Mesothelial cell of epicardium (in vitro differentiated cells): ENCODE measurements at regions not wholly inside any gene's neighbourhood (a gene's known extent, or its start where the extent isn't known, plus 50 kb on each side); places are given as distances from the start of the nearest gene placed in this dataset.
A peak's percentile ranks its signal among the peaks of the same experiment; 100 is the strongest.

Experiments
- DNase-seq, 2 experiments: peaks; one replicate each; pipeline ENCODE4 v3.0.0; 2021; ENCODE audit warnings: low spot score in 2 of 2; ENCODE audit not compliant: unreplicated experiment in 2 of 2
- H3K27ac Mint-ChIP-seq: 2 replicates; pipeline ENCODE4 v1.8.0; 2021; ENCODE audit warnings: mixed read lengths
- H3K27me3 Mint-ChIP-seq: 2 replicates; pipeline ENCODE4 v1.8.0; 2021; ENCODE audit warnings: low read depth, mixed read lengths
- H3K36me3 Mint-ChIP-seq: 2 replicates; pipeline ENCODE4 v1.8.0; 2021; ENCODE audit warnings: mixed read lengths
- H3K4me1 Mint-ChIP-seq: 2 replicates; pipeline ENCODE4 v1.8.0; 2021; ENCODE audit warnings: mixed read lengths
- H3K4me3 Mint-ChIP-seq: 2 replicates; pipeline ENCODE4 v1.8.0; 2021; ENCODE audit warnings: mild to moderate bottlenecking, moderate library complexity, mixed read lengths
- H3K9me3 Mint-ChIP-seq: 2 replicates; pipeline ENCODE4 v1.8.0; 2021; ENCODE audit warnings: mixed read lengths
- TF ChIP-seq, protein P1 (sequence below): fragments of 200-600 bp; sonication (generic); IDR thresholded peaks from one replicate; pipeline ENCODE4 v1.5.0; 2021; ENCODE audit warnings: antibody characterized with exemption; ENCODE audit not compliant: unreplicated experiment

DNA sequence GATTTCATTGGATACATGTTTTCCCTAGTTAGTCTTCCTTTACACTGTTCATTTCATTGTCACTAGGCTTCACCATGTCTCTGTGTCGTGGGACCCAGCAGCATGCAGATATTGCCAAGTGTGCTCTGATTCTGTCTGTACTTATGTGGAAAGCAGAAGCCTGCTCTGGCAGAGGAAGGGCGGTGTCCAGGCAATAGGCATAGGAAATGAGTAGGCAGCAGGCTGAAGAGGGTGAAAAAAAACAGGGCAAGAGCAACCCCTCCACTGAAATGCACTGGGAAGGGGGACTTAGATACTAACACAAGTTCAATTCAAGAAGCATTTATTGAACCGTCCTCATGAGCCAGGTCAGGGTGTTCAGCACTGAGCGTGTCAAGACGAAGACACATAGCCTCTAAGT is 85.2 kb upstream of the VAV3 start:
- no peak for DNase-seq
- no peak overlapping the region for H3K27ac Mint-ChIP-seq
- H3K4me1 Mint-ChIP-seq = peaks cover 13% of the 10 kb centered on the region
- peaks cover 47% of the 10 kb centered on the region for H3K27me3 Mint-ChIP-seq
- no peak overlapping the region for H3K4me3 Mint-ChIP-seq
- TF ChIP-seq, protein P1, sequence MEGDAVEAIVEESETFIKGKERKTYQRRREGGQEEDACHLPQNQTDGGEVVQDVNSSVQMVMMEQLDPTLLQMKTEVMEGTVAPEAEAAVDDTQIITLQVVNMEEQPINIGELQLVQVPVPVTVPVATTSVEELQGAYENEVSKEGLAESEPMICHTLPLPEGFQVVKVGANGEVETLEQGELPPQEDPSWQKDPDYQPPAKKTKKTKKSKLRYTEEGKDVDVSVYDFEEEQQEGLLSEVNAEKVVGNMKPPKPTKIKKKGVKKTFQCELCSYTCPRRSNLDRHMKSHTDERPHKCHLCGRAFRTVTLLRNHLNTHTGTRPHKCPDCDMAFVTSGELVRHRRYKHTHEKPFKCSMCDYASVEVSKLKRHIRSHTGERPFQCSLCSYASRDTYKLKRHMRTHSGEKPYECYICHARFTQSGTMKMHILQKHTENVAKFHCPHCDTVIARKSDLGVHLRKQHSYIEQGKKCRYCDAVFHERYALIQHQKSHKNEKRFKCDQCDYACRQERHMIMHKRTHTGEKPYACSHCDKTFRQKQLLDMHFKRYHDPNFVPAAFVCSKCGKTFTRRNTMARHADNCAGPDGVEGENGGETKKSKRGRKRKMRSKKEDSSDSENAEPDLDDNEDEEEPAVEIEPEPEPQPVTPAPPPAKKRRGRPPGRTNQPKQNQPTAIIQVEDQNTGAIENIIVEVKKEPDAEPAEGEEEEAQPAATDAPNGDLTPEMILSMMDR = no peak
- H3K36me3 Mint-ChIP-seq = no peaks in the 10 kb centered on the region
- H3K9me3 Mint-ChIP-seq = no peaks in the 10 kb centered on the region

DNA sequence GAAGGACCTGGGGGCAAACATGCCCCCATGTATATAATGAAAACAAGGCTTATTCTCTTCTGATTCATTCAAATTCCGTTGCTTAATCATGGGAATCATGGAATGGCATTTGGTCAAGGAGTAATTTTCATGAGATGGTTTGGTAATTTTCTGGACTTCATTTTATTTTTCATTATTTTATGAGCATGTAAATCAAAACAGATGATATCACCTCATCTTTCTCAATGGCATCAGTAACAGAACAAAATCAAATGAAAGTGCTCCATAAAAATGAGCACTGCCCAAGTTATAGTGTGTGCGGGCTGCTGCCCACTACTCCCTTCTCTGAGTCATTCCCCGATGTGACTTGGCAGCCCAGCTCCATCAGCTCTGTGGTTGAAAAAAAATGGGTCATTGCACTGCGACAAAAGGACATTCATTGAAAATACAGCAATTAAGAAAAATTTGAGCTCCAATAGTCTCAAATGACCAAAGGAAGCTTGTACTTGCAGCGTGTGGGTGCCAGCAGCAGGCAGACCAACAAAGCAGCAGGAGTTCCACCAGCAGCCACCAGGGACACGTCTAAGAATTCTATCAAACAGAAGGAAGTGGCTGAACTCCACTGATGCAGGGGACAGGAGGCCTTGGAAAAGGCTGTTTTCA is 84.3 kb upstream of the VAV3 start:
- Mint-ChIP-seq H3K4me1 (peaks cover 18% of the 10 kb centered on the region), H3K27ac (no peak overlapping the region), H3K4me3 (no peak overlapping the region), H3K27me3 (peaks cover 54% of the 10 kb centered on the region), H3K9me3 (no peaks in the 10 kb centered on the region), H3K36me3 (no peaks in the 10 kb centered on the region)
- no peak for DNase-seq
- TF ChIP-seq, protein P1 = peak; percentile 45

DNA sequence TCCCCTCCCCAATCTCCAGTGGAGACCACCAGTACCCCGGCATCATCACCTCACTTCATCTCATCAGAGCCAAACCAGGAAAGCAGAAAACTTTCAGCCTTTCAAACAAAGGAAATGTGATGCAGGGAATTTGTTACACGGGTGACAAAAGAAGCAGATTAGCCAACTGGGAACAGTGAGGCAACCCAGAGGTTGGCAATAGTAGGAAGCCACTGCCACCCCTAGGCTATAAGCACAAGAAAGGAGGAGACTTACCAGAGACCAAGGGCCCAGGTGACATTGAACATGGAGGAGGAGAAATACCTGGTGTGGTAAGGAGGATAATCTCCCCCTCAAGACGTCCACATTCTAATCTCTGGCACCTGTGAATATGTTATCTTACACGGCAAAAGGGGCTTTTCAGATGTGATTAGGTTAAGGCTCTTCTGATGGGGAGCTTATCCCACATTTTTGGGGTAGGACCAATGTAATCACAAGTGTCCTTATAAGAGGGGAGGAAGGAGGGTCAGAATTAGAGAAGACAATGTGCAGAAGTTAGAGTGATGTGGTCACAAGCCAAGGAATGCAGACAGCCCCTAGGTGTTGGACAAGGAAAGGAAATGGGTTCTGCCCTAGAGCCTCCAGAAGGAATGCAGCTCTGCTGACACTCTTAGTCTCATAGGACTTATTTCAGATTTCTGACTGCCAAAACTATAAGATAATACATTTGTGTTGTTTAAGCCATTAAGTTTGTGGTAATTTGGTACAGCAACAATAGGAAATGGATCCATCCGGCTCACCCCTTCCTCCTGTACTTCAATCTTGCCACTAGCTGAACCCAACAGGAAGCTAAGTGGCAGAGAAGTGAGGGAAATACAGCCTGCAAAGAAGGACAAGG is 83.6 kb upstream of the VAV3 start:
- Mint-ChIP-seq H3K27me3 (peaks cover 60% of the 10 kb centered on the region), H3K27ac (no peak overlapping the region), H3K4me1 (peaks cover 19% of the 10 kb centered on the region), H3K4me3 (no peak overlapping the region), H3K36me3 (no peaks in the 10 kb centered on the region), H3K9me3 (no peaks in the 10 kb centered on the region)
- TF ChIP-seq, protein P1 = no peak
- no peak for DNase-seq

DNA sequence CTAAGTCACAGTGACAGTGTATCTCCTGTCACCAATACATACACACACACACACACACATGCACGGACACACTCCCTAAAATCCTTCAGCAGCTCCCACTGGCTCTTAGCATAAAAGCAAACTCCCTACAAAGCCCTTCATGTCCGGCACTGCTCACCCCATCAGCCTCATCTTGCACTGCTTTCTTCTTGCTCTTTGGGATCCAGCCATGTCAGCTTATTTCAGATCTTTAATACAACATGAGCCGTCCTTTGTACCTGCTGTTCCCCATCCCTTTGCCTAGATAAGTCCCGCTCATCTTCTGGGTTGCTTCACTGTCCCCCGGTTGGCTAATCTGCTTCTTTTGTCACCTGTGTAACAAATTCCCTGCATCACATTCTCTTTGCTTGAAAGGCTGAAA is 82.1 kb upstream of the VAV3 start:
- Mint-ChIP-seq H3K4me1 (peaks cover 19% of the 10 kb centered on the region), H3K9me3 (no peaks in the 10 kb centered on the region), H3K36me3 (no peaks in the 10 kb centered on the region), H3K4me3 (no peak overlapping the region), H3K27ac (no peak overlapping the region), H3K27me3 (peaks cover 70% of the 10 kb centered on the region)
- TF ChIP-seq, protein P1 = no peak
- no peak for DNase-seq

DNA sequence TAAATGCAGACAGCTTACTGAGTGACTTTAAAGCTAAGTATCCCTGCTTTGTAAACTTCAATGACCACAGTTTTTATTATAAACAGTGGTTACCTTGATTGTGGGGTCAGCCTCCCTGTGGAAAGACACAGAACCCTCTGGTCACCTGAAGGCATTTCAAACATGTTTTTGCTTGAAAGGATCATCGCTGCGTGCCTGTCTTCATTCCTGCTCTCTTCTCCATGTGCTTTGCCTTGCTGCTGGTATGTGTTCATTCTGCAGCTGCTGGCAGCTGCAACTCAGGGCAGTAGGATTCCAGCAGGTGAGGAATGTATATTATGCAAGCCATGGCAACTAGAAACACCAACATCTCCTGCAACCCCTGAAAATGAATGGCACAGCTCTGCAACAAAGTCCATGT is 81.0 kb upstream of the VAV3 start:
- Mint-ChIP-seq H3K4me3 (no peak overlapping the region), H3K4me1 (peaks cover 28% of the 10 kb centered on the region), H3K27me3 (peaks cover 75% of the 10 kb centered on the region), H3K27ac (no peak overlapping the region), H3K9me3 (no peaks in the 10 kb centered on the region), H3K36me3 (no peaks in the 10 kb centered on the region)
- DNase-seq = no peak
- TF ChIP-seq, protein P1 = no peak
